HG03159 (cell line): ENCODE measurements at regions not wholly inside any gene's neighbourhood (a gene's known extent, or its start where the extent isn't known, plus 50 kb on each side); places are given as distances from the start of the nearest gene placed in this dataset.

Source experiments
- ATAC-seq: cut with Tn5 transposase; IDR thresholded peaks from one replicate; pipeline ENCODE4 v1.9.1; 2021; ENCODE audit warnings: mild to moderate bottlenecking, moderate library complexity; ENCODE audit not compliant: unreplicated experiment

- ATAC-seq, result no peak
These were observed 313.3 kb upstream of the ATP2B1 start for GRCh38 chr12:90021795-90022440.

- ATAC-seq, result no peak
These were observed 312.2 kb upstream of the ATP2B1 start for GRCh38 chr12:90020881-90021280.

- no peak for ATAC-seq
These were observed 311.8 kb upstream of the ATP2B1 start for GRCh38 chr12:90020436-90020835.

GRCh38 chr12:90020014-90020413, 311.4 kb upstream of the ATP2B1 start:
- no peak for ATAC-seq

GRCh38 chr12:90017316-90017715, 308.7 kb upstream of the ATP2B1 start:
- no peak for ATAC-seq

- ATAC-seq, result no peak
These were observed 306.6 kb upstream of the ATP2B1 start for GRCh38 chr12:90015228-90015627.

- ATAC-seq, result peak; percentile 55
These were observed 304.8 kb upstream of the ATP2B1 start for GRCh38 chr12:90013409-90013808.

GRCh38 chr12:90010089-90010488, 301.5 kb upstream of the ATP2B1 start:
- no peak for ATAC-seq

GRCh38 chr12:90008277-90008676, 299.6 kb upstream of the ATP2B1 start:
- ATAC-seq, result no peak

GRCh38 chr12:90004319-90005074, 295.9 kb upstream of the ATP2B1 start:
- ATAC-seq, result peak; percentile 47

- no peak for ATAC-seq
These were observed 295.1 kb upstream of the ATP2B1 start for GRCh38 chr12:90003688-90004087.

GRCh38 chr12:90000721-90001120, 292.1 kb upstream of the ATP2B1 start:
- no peak for ATAC-seq

GRCh38 chr12:89999699-90000505, 291.3 kb upstream of the ATP2B1 start:
- no peak for ATAC-seq

GRCh38 chr12:89995870-89996269, 287.2 kb upstream of the ATP2B1 start:
- ATAC-seq, result no peak

- no peak for ATAC-seq
These were observed 286.3 kb upstream of the ATP2B1 start for GRCh38 chr12:89994911-89995310.

- ATAC-seq, result no peak
These were observed 285.0 kb upstream of the ATP2B1 start for GRCh38 chr12:89993632-89994031.

- no peak for ATAC-seq
These were observed 284.2 kb upstream of the ATP2B1 start for GRCh38 chr12:89992668-89993451.

GRCh38 chr12:89991807-89992590, 283.4 kb upstream of the ATP2B1 start:
- no peak for ATAC-seq

- no peak for ATAC-seq
These were observed 279.7 kb upstream of the ATP2B1 start for GRCh38 chr12:89988188-89988915.
